ENCODE measurements at regions not wholly inside any gene's neighbourhood (a gene's known extent, or its start where the extent isn't known, plus 50 kb on each side); places are given as distances from the start of the nearest gene placed in this dataset.

GRCh38 chr12:9333161-9333560 lies 125.0 kb upstream of the PZP start:
- TF ChIP-seq POLR2AphosphoS5 (IDR thresholded peaks at IDR 0.05; ENCODE audit: low read depth, low read length) (no peak), POLR2A (IDR thresholded peaks at IDR 0.05; ENCODE audit: low read depth, low read length) (no peak), TAF1 (IDR thresholded peaks at IDR 0.05; ENCODE audit: low read depth, low read length) (no peak), SPI1 (IDR thresholded peaks at IDR 0.05; ENCODE audit: low read depth, low read length) (no peak)
